ENCODE measurements at regions not wholly inside any gene's neighbourhood (a gene's known extent, or its start where the extent isn't known, plus 50 kb on each side); places are given as distances from the start of the nearest gene placed in this dataset.
"Not testable (repeated sequence)": the region's sequence is repeated elsewhere in the genome, so short reads cannot be mapped to it uniquely, and the experiment has no call there.

DNA sequence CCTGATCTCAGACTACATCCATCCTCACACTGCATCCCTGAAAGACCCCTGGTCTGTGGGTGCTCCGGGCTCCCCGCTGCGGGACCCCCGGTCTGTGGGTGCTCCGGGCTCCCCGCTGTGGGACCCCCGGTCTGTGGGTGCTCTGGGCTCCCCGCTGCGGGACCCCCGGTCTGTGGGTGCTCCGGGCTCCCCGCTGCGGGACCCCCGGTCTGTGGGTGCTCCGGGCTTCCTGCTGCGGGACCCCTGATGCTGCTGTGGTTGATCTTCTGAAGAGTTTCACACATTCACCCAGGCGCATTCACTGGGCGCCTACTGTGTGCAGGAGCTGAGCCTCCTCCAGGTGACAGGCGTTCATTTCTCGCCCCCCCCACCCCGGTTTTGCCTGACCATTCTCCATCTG is 162.7 kb upstream of the SALL3 start:
- DNase-seq = no peak

DNA sequence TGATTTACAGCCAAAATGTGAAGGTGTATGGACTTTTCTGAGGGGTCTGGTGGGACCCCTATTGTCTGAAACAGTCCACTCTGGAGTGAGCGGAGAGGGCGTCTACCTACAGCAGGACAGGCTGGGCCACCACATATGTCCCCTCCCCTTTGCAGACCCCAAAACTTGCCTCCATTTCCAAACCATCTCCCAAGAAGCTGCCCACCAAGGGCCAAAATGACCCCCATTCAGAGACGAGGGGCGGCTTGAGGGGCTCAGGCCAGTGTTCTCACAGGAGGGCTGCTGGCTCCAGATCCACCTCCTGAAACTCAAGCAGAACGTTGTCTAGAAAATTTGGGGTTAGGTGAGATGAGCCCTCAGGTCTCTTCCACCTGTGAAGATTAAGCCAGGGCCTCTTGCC is 161.1 kb upstream of the SALL3 start:
- no peak for DNase-seq

DNA sequence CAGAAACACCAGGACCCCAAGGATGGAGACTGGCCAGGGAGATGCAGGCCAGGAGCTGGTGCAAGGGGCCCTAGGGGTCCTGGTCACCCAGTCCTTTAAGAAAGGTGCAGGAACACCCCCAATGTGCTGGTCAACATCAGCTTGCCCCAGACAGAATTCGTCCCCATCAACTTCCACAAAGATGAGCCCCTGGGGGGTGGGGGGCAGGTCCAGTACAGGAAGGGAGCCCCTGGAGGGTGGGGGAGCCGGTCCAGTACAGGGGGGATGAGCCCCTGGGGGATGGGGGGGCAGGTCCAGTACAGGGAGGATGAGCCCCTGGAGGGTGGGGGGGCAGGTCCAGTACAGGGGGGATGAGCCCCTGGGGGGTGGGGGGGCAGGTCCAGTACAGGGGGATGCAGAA is 160.7 kb upstream of the SALL3 start:
- DNase-seq = no peak

DNA sequence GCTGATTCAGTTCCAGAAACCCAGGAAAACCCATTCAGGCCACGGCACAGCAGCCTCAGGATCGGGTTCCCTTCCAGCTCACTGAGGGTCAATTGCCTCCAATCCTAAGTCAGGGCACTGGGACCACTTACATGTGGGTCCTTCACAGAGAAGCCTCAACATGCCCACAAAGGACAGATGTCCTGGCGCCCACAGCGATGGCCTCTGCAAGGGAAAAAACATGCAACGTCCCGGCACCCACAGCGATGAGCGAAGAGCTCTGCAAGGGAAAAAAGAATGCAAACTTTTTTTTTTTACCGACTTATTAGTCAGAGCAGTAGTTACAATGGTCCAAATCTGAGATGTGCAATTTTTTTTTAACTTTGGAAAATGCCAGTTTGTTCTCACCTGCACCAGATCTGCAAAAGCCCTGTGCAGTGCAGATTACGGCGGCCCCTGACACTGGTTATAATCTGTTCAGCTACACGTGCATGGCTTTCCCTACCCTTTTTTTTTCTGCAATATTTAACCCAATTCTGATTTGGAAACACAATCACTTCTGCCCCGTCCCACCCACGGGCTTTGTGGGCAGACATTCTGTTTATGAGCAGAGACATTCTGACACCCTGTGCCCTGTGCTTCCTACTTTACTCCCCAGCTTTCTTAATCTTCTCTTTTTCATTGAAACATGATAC is 159.3 kb upstream of the SALL3 start:
- no peak for DNase-seq

DNA sequence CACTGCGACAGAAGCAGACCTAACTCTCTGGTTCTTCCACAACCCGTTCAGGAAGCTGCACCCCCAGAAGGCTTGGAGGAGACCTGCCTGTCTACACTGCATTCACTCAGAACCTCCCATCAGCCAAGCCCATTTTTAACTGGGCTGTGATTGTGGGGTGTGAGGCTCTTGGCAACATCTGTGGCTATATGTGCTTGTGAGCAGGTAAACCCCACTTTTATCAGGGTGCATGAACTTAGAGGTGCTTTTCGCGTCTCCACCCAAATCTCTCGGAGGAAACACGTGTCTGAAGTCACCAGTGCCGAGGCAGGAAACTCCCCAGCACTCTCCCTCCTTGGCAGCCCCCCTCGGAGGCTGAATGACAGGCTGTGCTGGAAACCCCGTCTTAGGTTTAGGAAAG is 158.2 kb upstream of the SALL3 start:
- DNase-seq = no peak

DNA sequence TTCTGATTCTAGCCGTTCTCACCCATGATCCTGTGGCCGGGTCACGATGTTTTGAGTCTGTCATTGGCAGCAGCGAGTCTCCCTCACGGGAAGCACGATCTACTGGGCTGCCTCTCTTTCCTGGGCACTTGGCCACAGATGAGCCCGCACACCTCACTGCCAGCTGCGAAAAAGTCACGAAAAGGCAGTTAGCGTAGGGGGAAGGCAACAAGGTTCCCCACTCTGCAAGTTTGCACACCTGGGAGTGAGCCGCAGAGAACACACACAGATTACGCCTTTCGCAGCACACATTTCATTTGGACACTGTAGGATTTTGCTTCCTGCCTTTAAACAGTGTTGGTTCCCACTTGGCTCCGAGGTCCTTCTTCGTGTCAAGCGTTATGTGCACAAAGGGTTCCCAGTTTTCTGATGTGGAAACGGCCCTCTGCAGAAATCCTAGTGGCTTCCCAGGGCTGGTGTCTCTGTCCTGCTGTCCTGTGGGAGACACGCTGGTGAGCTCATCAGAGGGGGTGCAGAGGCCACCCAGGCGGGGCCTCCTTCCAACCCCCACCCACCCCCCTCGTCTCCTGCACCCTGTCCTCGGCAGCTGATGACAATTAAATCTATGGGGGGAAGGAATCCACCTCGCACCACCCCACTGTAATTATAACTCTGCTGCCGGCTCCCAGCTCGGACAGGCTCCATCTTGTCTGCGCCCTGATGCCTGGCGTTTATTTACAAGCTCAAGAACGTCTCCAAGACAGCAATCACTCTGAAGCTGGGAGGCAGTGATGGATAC is 157.3 kb upstream of the SALL3 start:
- DNase-seq = no peak

DNA sequence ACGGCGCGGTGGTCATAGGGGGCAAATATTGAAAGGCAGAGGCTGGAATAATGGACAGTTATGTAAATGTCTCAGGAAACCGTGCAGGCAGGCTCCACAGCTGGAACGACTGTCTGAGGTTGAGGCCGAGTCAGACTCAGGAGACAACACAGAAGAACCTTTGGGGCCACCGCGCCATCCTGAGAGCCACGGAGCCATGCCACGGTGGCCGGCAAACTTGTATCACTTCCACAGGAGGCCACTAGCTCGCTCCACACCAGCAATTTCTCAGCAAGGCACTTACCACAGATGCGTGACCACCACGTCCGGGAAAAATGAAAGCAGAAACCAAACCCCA is 156.7 kb upstream of the SALL3 start:
- DNase-seq = no peak

DNA sequence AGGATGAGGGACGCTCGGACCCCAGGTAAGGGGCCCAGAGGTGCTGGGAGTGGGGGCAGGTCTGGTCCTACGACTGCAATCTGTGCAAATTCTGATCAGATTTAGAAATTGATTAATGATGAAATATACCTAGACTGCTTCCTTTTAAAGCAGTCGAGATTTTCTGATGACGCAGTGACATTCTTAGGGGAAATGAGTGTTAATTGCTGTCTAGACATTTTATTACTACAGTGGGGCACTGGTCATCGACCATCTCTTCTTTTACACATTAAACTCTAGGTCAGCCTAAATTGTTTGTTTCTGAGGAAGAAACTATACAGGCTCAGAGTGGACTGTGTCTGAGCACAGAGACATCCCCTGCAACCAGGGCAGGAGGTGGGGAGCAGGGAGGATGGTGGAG is 154.4 kb upstream of the SALL3 start:
- no peak for DNase-seq

DNA sequence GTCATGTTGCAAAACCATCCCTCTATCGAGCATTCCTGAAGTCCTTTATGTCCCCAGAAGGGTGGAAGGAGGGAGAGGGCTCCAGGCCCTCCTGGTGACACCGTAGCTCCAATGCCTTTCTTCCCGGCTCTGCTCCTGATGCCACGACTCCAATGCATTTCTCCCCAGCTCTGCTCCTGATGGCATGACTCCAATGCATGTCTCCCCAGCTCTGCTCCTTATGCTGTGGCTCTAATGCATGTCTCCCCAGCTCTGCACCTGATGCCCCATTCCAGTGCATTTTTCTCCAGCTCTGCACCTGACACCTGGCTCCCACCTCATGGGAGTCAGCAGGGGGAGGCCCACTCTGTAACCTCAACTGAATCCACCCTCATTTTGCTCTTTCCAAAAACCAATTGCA is 153.0 kb upstream of the SALL3 start:
- no peak for DNase-seq

DNA sequence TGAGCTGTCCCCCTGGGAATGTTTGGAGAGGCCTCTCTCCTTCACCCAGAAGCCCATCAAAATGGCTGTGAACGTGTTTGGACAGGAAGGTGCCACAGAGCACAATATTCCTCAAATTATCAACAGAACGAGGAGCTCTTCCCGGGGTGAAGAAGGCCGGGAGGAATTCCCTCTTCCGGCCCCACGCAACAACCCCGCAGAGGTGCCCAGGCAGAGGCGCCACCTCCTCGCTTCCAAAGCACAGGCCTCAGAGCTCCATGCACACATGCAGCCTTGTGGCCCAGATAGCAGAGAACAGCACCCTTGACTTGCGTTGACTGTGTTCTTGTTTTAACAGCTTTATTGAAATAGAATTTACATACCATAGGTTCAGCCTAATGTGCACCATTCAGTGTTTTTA is 152.5 kb upstream of the SALL3 start:
- DNase-seq = no peak

DNA sequence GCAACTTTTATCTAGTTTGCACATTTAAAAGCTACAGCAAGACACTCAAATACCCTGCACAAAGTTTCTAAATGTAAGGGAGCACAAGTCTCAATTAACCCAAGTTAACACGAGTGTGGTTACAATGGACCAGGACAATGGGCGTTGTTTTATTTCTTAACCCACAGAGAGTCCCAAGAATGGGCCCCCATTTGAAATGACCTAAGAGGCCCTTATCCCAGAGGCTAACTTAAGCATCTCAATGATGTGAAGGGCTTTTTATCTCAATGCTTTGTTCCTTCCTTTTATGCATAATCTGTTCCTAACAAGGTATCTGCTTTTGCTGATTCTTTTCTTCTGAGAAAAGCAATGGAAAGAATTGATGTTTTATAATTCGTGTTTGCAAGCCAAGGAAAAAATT is 151.5 kb upstream of the SALL3 start:
- no peak for DNase-seq

DNA sequence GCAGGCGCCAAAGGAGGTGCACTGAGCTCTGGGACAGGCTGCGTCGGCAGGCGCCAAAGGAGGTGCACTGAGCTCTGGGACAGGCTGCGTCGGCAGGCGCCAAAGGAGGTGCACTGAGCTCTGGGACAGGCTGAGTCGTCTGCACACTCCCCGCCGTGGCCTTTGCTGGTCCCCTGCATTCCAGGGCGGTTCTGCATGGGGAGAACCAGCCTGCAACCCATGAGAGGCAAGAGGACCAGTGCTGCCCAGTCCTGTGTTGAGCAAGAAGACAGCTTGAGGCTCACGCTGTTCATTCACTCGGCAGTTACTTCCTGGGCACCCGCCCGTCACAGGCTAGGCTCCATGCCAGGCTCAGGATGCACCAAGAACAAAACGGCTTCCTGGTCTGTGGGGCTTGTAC is 150.6 kb upstream of the SALL3 start:
- DNase-seq = not testable (repeated sequence)

DNA sequence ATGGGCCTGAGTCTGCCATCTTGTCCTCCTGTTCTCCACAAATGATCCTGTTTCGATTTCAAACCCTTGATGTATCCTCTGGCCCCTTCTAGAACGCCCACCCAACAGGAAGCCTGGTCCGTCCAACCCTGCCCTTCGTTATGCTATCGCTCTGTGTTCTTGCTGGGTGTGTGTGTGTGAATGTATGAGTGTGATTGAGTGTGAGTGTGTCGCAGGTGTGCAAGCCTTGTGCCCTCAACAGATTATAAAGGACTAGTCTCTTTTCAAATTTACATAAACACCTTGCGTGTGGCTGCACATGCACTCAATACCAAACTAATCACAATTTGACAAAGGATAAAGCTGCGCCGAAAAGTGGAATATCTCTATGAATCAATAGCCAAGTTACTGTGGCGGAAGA is 149.5 kb upstream of the SALL3 start:
- no peak for DNase-seq

DNA sequence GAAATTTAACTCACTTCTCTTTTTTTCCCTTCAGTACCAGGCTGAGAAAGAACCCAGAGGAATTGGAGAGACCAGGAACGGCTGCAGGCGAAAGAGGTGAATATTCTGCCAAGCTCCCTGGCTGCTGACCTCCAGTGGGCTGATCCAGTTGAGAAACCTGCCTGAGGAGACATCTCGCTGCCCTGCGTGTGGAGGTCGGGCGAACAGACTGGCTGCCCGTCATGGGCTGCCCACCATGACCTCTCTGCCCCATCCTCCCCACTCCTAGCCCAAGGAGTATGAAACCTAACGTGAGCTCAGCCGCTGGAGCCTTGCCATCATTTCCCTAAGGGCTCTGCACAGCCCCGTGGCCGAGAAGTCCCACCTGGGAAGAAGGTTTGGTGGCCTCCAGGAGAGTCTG is 148.8 kb upstream of the SALL3 start:
- DNase-seq = no peak

DNA sequence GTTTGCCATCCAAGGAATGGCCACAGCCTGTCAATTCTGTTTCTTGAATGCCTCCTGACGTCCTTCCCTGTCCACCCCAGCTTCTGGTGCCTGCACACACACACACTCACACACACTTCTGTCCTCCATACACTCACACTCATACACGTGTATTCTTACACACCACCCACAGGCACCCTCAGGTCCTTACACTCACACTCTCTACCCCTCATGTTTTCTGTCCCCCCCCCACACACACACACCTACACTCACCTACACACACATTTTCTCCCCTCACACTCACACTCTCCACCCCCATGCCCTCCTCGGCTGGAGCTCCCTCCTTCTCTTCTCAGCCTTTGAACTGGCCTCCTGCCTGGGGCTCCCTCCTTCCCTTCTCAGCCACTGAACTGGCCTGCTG is 148.0 kb upstream of the SALL3 start:
- no peak for DNase-seq

DNA sequence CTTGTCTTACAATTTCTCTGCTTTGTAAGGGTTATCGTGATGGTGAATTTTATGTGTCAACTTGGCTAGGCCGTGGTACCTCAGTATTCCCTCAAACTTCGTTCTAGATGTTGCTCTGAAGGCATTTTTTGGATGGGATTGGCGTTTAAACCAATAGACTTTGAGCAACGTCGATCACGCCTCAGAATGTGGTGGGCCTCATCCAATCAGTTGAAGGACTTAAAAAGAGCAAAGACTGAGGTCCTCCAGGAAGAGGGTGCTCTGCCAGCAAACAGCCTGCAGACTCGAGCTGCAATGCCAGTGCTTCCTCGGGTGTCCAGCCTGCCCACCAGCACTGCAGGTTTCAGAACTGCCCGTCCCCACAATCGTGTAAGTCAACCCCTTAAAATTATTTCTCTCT is 145.8 kb upstream of the SALL3 start:
- no peak for DNase-seq

DNA sequence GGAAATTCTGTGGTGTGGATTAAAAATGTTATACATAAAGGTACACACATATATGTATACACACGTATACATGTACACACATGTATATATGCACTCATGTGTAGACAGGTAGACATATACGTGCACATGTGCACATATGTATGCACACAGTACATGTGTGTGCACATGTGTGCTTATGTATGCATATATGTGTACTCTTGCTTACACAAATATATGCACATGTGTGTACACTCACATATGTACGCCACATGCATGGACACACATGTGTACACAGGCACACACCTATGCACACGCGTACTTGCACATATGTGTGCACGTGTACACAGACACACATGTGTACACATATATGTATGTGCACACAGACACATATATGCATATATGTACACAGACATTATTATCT is 142.8 kb upstream of the SALL3 start:
- DNase-seq = no peak

DNA sequence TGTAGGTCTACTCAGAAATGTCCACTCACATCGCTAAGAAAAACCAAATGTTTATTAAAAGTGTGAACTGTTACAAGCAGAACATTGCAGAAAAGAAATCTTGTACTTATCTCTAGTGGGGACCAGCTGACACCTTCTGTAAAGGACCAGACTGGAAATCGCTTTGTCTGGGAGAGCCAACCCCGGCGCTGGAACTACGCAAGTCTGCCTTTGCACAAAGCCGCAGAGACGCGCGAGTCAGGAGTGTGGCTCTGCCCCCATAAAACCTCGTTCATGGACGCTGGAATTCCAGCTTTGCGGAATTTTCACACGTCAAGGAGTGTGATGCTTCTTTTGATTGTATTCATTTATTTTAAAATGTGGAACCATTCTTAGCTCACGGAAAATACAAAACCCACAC is 141.9 kb upstream of the SALL3 start:
- no peak for DNase-seq

DNA sequence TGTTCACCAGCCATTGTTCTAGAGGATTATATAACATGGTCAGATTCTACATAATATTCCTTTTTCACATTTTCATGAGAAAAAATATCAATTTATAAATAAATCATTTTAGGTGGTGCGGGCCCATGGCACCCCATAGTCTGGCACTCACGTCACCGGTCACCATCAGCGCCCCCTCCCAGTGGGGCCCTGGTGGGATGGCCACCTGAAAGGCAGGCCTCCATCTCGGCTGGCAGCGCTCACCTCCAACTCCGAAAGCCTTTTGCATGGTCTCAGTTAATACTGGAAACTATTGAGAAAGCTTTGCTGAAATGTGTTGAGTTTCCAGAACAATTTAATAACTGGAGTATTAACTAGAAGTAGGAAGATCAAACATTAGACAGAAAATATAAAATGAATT is 141.4 kb upstream of the SALL3 start:
- no peak for DNase-seq

DNA sequence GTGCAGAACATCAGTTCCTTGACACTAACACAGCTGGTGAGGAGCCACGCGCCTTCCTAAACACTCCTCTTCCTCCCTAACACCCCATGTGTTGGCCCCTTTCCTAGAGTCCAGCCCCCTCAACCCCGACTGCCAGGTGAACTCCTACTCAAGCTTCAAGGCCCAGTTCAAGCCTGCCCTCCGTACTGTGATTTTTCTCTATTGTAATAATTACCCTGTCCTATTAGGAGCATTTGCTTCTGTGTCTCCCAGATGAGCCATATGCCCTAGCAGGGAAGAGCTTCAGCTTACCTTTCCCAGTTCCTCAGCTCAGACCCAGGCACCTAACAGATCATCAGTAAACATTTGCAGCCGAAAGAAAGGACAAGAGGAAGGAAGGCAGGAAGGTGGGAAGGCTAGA is 130.6 kb upstream of the SALL3 start:
- no peak for DNase-seq

DNA sequence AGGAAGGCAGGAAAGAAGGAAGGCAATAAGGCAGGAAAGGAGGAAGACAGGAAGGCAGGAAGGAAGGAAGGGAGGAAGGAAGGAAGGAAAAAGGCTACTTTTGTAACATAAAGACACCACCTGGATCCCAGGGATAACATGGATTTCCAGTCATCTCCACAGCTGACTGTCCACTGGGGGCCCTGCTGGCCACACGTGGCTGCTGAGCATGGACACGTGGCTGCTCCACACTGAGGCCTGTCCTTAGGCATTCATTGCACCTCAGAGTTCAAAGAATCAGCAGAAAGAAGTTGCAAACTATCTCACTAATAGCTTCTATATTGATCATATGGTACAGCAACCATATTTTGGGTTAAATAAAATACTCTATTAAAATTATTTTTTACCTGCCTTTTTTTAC is 130.2 kb upstream of the SALL3 start:
- no peak for DNase-seq

DNA sequence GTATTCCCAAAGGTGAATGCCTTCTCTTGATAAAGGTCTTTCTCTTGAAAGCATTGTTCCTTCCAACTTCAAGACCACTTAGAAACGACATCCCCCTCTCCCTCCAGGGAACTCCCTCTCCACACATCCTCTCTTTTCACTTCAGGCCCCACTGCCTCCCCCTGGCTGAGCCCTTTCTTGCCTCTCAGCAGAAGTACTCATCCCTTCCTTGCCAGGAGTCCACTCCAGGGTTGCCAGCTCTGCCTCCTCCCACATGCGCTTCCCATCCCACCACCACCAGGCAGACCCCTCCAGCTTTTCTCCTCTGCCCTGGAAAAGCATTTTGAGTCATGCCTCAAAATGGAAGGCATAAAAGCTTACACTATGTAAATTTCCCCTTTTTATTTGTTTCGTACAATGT is 126.3 kb upstream of the SALL3 start:
- DNase-seq = no peak

DNA sequence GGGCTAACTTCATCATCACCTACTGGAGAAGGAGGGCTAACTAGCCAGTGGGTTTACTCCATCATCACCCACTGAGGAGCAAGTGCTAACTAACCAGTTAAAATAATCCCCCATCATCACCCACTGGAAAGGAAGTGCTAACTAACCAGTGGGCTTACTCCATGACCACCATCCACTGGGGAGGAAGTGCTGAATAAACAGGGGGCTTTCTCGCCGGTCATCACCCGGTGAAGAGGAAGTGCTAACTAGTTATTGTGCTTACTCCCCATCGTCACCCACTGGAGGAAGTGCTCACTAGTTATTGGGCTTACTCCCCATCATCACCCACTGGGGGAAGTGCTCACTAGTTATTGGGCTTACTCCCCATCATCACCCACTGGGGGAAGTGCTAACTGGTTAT is 124.4 kb upstream of the SALL3 start:
- no peak for DNase-seq

DNA sequence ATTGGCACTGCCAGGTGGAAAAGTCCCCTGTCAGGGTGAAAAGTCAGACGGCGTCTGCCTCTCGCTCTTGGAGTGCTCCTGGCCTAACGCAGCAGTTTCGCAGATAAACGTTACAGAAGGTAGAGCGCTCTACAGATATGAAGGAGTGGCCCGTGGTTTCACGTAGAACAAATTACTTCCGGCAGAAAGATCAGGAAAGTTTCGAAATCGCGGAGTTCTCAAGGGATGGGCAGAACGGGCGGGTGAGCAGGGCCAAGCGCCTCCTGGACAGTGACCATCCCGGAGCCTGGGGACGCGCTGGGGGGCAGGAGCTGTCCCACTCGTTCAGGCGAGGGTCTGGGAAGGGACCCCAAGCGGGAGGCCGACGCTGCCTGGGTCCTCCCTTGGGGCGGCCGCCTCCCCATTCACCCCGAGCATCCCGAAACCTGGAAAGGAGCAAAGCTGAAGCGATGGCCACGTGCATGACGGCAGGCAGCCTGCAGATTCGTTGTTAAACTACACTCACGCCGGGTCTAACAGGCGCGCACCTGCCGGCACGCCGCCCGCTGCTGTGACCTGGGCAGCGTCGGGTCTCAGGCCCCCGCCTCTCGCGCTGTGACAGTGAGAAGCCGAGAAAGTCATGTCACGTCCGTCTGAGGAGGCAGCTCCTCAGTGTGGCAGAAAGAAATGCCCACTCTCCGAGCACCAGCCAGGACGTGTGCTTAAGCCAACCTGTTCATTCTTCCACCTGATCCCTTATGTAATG is 122.9 kb upstream of the SALL3 start:
- DNase-seq = no peak

Measured in NCI-H1436 (cell line).